A549 (cell line): ENCODE measurements at regions not wholly inside any gene's neighbourhood (a gene's known extent, or its start where the extent isn't known, plus 50 kb on each side); places are given as distances from the start of the nearest gene placed in this dataset.

ENCODE experiments used
- ATAC-seq, 2 experiments: fragments of 200-7000 bp in 1 of 2; fragments of >200 bp in 1 of 2; cut with Nextera tagmentation in 1 of 2; cut with Tn5 transposase in 1 of 2; 3 replicates each; pipeline versions ENCODE4 v1.8.0 to v1.9.1; 2018 to 2020; ENCODE audit warnings: mild to moderate bottlenecking in 1 of 2, moderate library complexity in 1 of 2
- CTCF ChIA-PET: fragments of 300-600 bp; sonication (Branson Sonifier 250); formaldehyde crosslinking; extraction: SDS; loops from one replicate; lab custom pipeline; 2021; ENCODE audit warnings: antibody characterized with exemption, inconsistent platforms; lab: Yijun Ruan, JAX
- POLR2A ChIA-PET: fragments of 350-600 bp; formaldehyde crosslinking; extraction: SDS; loops from one replicate; lab custom pipeline; 2021; ENCODE audit warnings: antibody characterized with exemption, inconsistent platforms; lab: Yijun Ruan, JAX
- DNase-seq, 2 experiments: peaks; one replicate each; pipeline versions ENCODE4 v3.0.0 to v3.0.0-alpha.2; 2011 to 2016; ENCODE audit warnings: low read depth in 1 of 2, low spot score in 1 of 2
- FAIRE-seq: peaks from 2 replicates; lab custom pipeline; 2011; peaks lifted over from hg19 to GRCh38; lab: Jason Lieb, UNC
- H3K27ac ChIP-seq, 2 experiments: fragments of >200 bp; sonication (Bioruptor Twin); formaldehyde crosslinking; 3 replicates each; pipeline ENCODE4 v1.5.1; 2016 to 2017
- H3K4me1 ChIP-seq: fragments of >200 bp; sonication (Bioruptor Twin); formaldehyde crosslinking; 3 replicates; pipeline ENCODE4 v1.6.1; 2016
- H3K4me2 ChIP-seq: fragments of >200 bp; sonication (Bioruptor Twin); formaldehyde crosslinking; 3 replicates; pipeline ENCODE4 v1.6.1; 2016
- H3K4me3 ChIP-seq: fragments of >200 bp; sonication (Bioruptor Twin); formaldehyde crosslinking; 3 replicates; pipeline ENCODE4 v1.5.1; 2016
- H3K9me3 ChIP-seq: fragments of >200 bp; sonication (Bioruptor Twin); formaldehyde crosslinking; 3 replicates; pipeline ENCODE4 v1.6.1; 2016
- CEBPB ChIP-seq, 2 experiments: fragments of >200 bp in 1 of 2; sonication (Bioruptor Twin) in 1 of 2; formaldehyde crosslinking in 1 of 2; IDR thresholded peaks; 2 replicates each; pipeline ENCODE4 v1.6.1; 2012 to 2016
- CHD4 ChIP-seq: fragments of 200-600 bp; sonication (generic); IDR thresholded peaks from 2 replicates; pipeline ENCODE4 v1.6.1; 2016; ENCODE audit warnings: antibody characterized with exemption, mild to moderate bottlenecking, borderline replicate concordance
- EHF ChIP-seq: fragments of 250-450 bp; sonication (Bioruptor Pico); IDR thresholded peaks from 2 replicates; pipeline ENCODE4 v1.5.0; 2020; ENCODE audit warnings: mild to moderate bottlenecking
- EP300 ChIP-seq, 2 experiments: fragments of >200 bp; sonication (Bioruptor Twin); formaldehyde crosslinking; IDR thresholded peaks; 2 replicates in 1 of 2; 3 replicates in 1 of 2; pipeline ENCODE4 v1.6.1; 2016 to 2017
- FOXS1 ChIP-seq: fragments of 250-450 bp; sonication (Bioruptor Pico); IDR thresholded peaks from 2 replicates; pipeline ENCODE4 v1.5.0; 2020; ENCODE audit warnings: mild to moderate bottlenecking, moderate library complexity
- HMGXB4 ChIP-seq: fragments of 250-450 bp; sonication (Bioruptor Pico); IDR thresholded peaks from 2 replicates; pipeline ENCODE4 v1.5.0; 2021; ENCODE audit warnings: mild to moderate bottlenecking, moderate library complexity, borderline replicate concordance
- HOXA7 ChIP-seq: fragments of 250-450 bp; sonication (Bioruptor Pico); IDR thresholded peaks from 2 replicates; pipeline ENCODE4 v1.5.0; 2020; ENCODE audit warnings: mild to moderate bottlenecking, moderate library complexity
- HOXB13 ChIP-seq: fragments of 250-450 bp; sonication (Bioruptor Pico); IDR thresholded peaks from 2 replicates; pipeline ENCODE4 v1.5.0; 2020; ENCODE audit warnings: low read depth, mild to moderate bottlenecking, moderate library complexity
- HOXB5 ChIP-seq: fragments of 250-450 bp; sonication (Bioruptor Pico); IDR thresholded peaks from 2 replicates; pipeline ENCODE4 v1.5.0; 2020; ENCODE audit warnings: mild to moderate bottlenecking, moderate library complexity
- JUN ChIP-seq, 2 experiments: fragments of >200 bp; sonication (Bioruptor Twin); formaldehyde crosslinking; IDR thresholded peaks; 2 replicates in 1 of 2; 3 replicates in 1 of 2; pipeline ENCODE4 v1.6.1; 2016 to 2017
- PHF8 ChIP-seq: fragments of 200-600 bp; sonication (generic); IDR thresholded peaks from 2 replicates; pipeline ENCODE4 v1.6.1; 2016; ENCODE audit warnings: low read depth, mild to moderate bottlenecking, antibody characterized with exemption, moderate library complexity, borderline replicate concordance
- POLR2AphosphoS2 ChIP-seq: conservative IDR thresholded peaks from 2 replicates; pipeline ENCODE4 v1.6.1; 2012; ENCODE audit warnings: low read length, improper control_type of control experiment, inconsistent platforms
- RARB ChIP-seq: fragments of 250-450 bp; sonication (Bioruptor Pico); IDR thresholded peaks from 2 replicates; pipeline ENCODE4 v1.8.0; 2021; ENCODE audit warnings: mild to moderate bottlenecking, moderate library complexity
- SMC3 ChIP-seq: fragments of >200 bp; sonication (Bioruptor Twin); formaldehyde crosslinking; IDR thresholded peaks from 3 replicates; pipeline ENCODE4 v1.6.1; 2018; ENCODE audit warnings: inconsistent platforms
- USF2 ChIP-seq: fragments of 450-650 bp; IDR thresholded peaks from 2 replicates; pipeline ENCODE4 v1.6.1; 2014; ENCODE audit warnings: antibody characterized with exemption
- ZNF302 ChIP-seq: fragments of 250-450 bp; sonication (Bioruptor Pico); IDR thresholded peaks from 2 replicates; pipeline ENCODE4 v1.9.0; 2021; ENCODE audit warnings: inconsistent platforms, mild to moderate bottlenecking, moderate library complexity
- ZSCAN20 ChIP-seq: fragments of 250-450 bp; sonication (Bioruptor Pico); IDR thresholded peaks from 2 replicates; pipeline ENCODE4 v1.8.0; 2022; ENCODE audit warnings: mild to moderate bottlenecking, moderate library complexity
- WGBS: methylation state at CpG from one replicate; pipeline ENCODE4 v1.1.6; 2017; ENCODE audit errors: missing lambda C conversion rate; 5-methylcytosine and 5-hydroxymethylcytosine counted together
- TF ChIP-seq, protein P1 (sequence below): fragments of >200 bp; sonication (Bioruptor Twin); formaldehyde crosslinking; IDR thresholded peaks from 2 replicates; pipeline ENCODE4 v1.6.1; 2016
- TF ChIP-seq, protein P2 (sequence below): fragments of >200 bp; sonication (Bioruptor Twin); formaldehyde crosslinking; IDR thresholded peaks from 3 replicates; pipeline ENCODE4 v1.5.1; 2016

- CTCF ChIA-PET, result interaction anchor here (1.0 kb wide), 1 partner anchor 49 kb away, joined by 3 read pairs; no protein-coding TSS in a partner anchor
- FAIRE-seq, result no peak
- Histone ChIP-seq H3K9me3 (0 out of 3 replicates have a peak, but pooled peaks cover 4% of the 10 kb centered on the region), H3K4me3 (no peak overlapping the region), H3K4me1 (peaks cover 5% of the 10 kb centered on the region; the same call in 1 of the 3 replicates), H3K27ac (no peak overlapping the region), H3K4me2 (no peak overlapping the region)
- POLR2A ChIA-PET, result no interaction called here
- TF ChIP-seq PHF8 (no peak), ZNF302 (no peak), JUN (IDR thresholded peaks at IDR 0.05) (no peak), FOXS1 (no peak), EP300 (IDR thresholded peaks at IDR 0.05) (no peak), ZSCAN20 (no peak), CEBPB (IDR thresholded peaks at IDR 0.05) (no peak), EHF (no peak)
- TF ChIP-seq, protein P1, sequence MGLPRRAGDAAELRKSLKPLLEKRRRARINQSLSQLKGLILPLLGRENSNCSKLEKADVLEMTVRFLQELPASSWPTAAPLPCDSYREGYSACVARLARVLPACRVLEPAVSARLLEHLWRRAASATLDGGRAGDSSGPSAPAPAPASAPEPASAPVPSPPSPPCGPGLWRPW, result no peak
- TF ChIP-seq, protein P2, sequence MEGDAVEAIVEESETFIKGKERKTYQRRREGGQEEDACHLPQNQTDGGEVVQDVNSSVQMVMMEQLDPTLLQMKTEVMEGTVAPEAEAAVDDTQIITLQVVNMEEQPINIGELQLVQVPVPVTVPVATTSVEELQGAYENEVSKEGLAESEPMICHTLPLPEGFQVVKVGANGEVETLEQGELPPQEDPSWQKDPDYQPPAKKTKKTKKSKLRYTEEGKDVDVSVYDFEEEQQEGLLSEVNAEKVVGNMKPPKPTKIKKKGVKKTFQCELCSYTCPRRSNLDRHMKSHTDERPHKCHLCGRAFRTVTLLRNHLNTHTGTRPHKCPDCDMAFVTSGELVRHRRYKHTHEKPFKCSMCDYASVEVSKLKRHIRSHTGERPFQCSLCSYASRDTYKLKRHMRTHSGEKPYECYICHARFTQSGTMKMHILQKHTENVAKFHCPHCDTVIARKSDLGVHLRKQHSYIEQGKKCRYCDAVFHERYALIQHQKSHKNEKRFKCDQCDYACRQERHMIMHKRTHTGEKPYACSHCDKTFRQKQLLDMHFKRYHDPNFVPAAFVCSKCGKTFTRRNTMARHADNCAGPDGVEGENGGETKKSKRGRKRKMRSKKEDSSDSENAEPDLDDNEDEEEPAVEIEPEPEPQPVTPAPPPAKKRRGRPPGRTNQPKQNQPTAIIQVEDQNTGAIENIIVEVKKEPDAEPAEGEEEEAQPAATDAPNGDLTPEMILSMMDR, result no peak
- DNase-seq, result no peak
- ATAC-seq, result no peak
- 54% methylated on average over 4 of the region's 4 CpGs for WGBS
These were observed 174.8 kb downstream of the LRIG3 start for GRCh38 chr12:58745348-58746125.

GRCh38 chr12:58747533-58747932 lies 172.8 kb downstream of the LRIG3 start:
- H3K4me1 ChIP-seq, result peaks cover 5% of the 10 kb centered on the region; the same call in 1 of the 3 replicates
- FAIRE-seq (no peak), ATAC-seq (no peak), DNase-seq (no peak)
- TF ChIP-seq HOXB5 (CRISPR knock-in tag) (no peak), JUN (IDR thresholded peaks at IDR 0.05) (no peak), HMGXB4 (CRISPR knock-in tag) (no peak), POLR2AphosphoS2 (no peak), CHD4 (no peak), SMC3 (no peak), USF2 (no peak), HOXB13 (CRISPR knock-in tag) (no peak), HOXA7 (CRISPR knock-in tag) (no peak), RARB (CRISPR knock-in tag) (no peak)
- POLR2A ChIA-PET, result no interaction called here
- no peak overlapping the region for H3K27ac ChIP-seq
- 27% methylated on average over 2 of the region's 2 CpGs for WGBS
- no peak overlapping the region for H3K4me3 ChIP-seq
- CTCF ChIA-PET, result no interaction called here
- H3K4me2 ChIP-seq, result no peak overlapping the region
- H3K9me3 ChIP-seq, result no peaks in the 10 kb centered on the region
